ENCODE measurements at regions not wholly inside any gene's neighbourhood (a gene's known extent, or its start where the extent isn't known, plus 50 kb on each side); places are given as distances from the start of the nearest gene placed in this dataset.

GRCh38 chr10:120371856-120372255 lies 85.2 kb upstream of the PLPP4 start:
- Histone ChIP-seq H3K23me2 (ENCODE audit: insufficient read length, low read depth, low read length, poor library complexity, severe bottlenecking) (no peaks in the 10 kb centered on the region), H3K27me3 (ENCODE audit: insufficient read depth, low read length) (no peaks in the 10 kb centered on the region), H4K91ac (ENCODE audit: insufficient read length, low read depth, low read length) (no peak overlapping the region), H3K18ac (ENCODE audit: insufficient read length, low read depth, low read length) (no peak overlapping the region), H3K9ac (ENCODE audit: extremely low read depth, insufficient read length, low read length) (no peak overlapping the region), H2BK120ac (ENCODE audit: low read depth, low read length, poor library complexity, severe bottlenecking) (no peak overlapping the region), H2AK5ac (ENCODE audit: insufficient read length, low read length) (no peak overlapping the region), H2BK12ac (ENCODE audit: insufficient read length, low read depth, low read length) (no peak overlapping the region), H2AFZ (ENCODE audit: low read length) (no peak overlapping the region), H3K23ac (ENCODE audit: insufficient read length, low read depth, low read length) (no peak overlapping the region), H3T11ph (ENCODE audit: low read length) (no peak overlapping the region), H3K4me2 (ENCODE audit: insufficient read depth, insufficient read length, low read length) (no peak overlapping the region), H3K9me3 (ENCODE audit: control insufficient read depth, low read depth, low read length) (no peaks in the 10 kb centered on the region), H2BK15ac (ENCODE audit: low read depth, low read length) (no peak overlapping the region), H3K56ac (ENCODE audit: insufficient read length, low read depth, low read length) (no peak overlapping the region), H3K79me2 (ENCODE audit: insufficient read depth, low read length) (no peaks in the 10 kb centered on the region), H3K4me1 (ENCODE audit: insufficient read depth, low read length) (no peaks in the 10 kb centered on the region), H4K8ac (replicated peaks; ENCODE audit: insufficient read length, low read depth, low read length) (no peak overlapping the region), H2BK5ac (ENCODE audit: insufficient read length, low read length) (no peak overlapping the region), H2BK20ac (ENCODE audit: low read depth, low read length, poor library complexity, severe bottlenecking) (no peak overlapping the region), H4K20me1 (ENCODE audit: control insufficient read depth, insufficient read depth, insufficient read length) (no peaks in the 10 kb centered on the region), H3K79me1 (ENCODE audit: insufficient read depth, low read depth, low read length, poor library complexity, severe bottlenecking) (no peaks in the 10 kb centered on the region), H3K14ac (ENCODE audit: insufficient read depth, low read length) (no peak overlapping the region), H3K27ac (ENCODE audit: insufficient read length, low read depth, low read length) (no peak overlapping the region), H4K5ac (ENCODE audit: insufficient read length, low read depth, low read length) (no peak overlapping the region), H3K4ac (ENCODE audit: low read depth, low read length) (no peak overlapping the region)
- Mint-ChIP-seq H3K4me1 (no peaks in the 10 kb centered on the region), H3K9me3 (no peaks in the 10 kb centered on the region), H3K27me3 (ENCODE audit: low read depth) (peaks cover 5% of the 10 kb centered on the region), H3K36me3 (ENCODE audit: insufficient read depth in 1 of 3, low read depth in 3 of 3) (no peaks in the 10 kb centered on the region), H3K4me3 (no peak overlapping the region; a peak in 1 of 5 replicates), H3K27ac (no peak overlapping the region)
- no CpG with 5 or more reads among the region's 4 CpGs for WGBS (ENCODE audit: extremely low coverage, insufficient read length, low lambda C conversion rate)
- no peak for DNase-seq
- TF ChIP-seq, protein P1, sequence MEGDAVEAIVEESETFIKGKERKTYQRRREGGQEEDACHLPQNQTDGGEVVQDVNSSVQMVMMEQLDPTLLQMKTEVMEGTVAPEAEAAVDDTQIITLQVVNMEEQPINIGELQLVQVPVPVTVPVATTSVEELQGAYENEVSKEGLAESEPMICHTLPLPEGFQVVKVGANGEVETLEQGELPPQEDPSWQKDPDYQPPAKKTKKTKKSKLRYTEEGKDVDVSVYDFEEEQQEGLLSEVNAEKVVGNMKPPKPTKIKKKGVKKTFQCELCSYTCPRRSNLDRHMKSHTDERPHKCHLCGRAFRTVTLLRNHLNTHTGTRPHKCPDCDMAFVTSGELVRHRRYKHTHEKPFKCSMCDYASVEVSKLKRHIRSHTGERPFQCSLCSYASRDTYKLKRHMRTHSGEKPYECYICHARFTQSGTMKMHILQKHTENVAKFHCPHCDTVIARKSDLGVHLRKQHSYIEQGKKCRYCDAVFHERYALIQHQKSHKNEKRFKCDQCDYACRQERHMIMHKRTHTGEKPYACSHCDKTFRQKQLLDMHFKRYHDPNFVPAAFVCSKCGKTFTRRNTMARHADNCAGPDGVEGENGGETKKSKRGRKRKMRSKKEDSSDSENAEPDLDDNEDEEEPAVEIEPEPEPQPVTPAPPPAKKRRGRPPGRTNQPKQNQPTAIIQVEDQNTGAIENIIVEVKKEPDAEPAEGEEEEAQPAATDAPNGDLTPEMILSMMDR (conservative IDR thresholded peaks at IDR 0.05), result no peak

All from H9 (cell line).